NCI-H2081 treated with DMSO at 0.1 percent for 48 hours (cell line): ENCODE measurements at regions not wholly inside any gene's neighbourhood (a gene's known extent, or its start where the extent isn't known, plus 50 kb on each side); places are given as distances from the start of the nearest gene placed in this dataset.
"Not testable (repeated sequence)": the region's sequence is repeated elsewhere in the genome, so short reads cannot be mapped to it uniquely, and the experiment has no call there.

Experiments
- DNase-seq: peaks from one replicate; lab custom pipeline; 2025; lab: John Stamatoyannopoulos, UW

GRCh38 chr11:41713030-41713429, 253.6 kb upstream of the LRRC4C start:
- no peak for DNase-seq

- no peak for DNase-seq
These were observed 254.6 kb upstream of the LRRC4C start for GRCh38 chr11:41714101-41714500.

DNA sequence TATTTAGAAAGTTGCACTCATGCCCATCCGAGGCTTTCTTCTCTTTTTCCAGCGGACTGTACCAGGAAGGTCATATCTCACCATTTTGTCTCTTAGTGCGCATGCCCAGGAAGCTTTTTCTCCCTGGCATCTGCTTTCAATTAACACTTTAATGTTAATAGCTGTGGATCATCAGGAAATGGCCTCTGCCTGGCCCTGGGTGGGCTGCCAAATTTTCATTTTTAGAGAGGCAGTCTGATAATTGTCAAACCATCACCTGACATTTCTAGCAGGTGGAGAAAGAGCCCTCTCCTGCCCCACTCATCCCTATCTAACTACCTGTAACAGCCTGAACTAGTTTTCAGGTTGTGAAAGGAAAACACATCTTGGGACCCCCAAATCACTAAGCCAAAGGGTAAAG, 257.4 kb upstream of the LRRC4C start:
- no peak for DNase-seq

GRCh38 chr11:41720761-41721160, 261.3 kb upstream of the LRRC4C start:
- no peak for DNase-seq

- DNase-seq = not testable (repeated sequence)
These were observed 268.7 kb upstream of the LRRC4C start for GRCh38 chr11:41728161-41728560.

- no peak for DNase-seq
These were observed 315.8 kb upstream of the LRRC4C start for GRCh38 chr11:41775296-41775695.

DNA sequence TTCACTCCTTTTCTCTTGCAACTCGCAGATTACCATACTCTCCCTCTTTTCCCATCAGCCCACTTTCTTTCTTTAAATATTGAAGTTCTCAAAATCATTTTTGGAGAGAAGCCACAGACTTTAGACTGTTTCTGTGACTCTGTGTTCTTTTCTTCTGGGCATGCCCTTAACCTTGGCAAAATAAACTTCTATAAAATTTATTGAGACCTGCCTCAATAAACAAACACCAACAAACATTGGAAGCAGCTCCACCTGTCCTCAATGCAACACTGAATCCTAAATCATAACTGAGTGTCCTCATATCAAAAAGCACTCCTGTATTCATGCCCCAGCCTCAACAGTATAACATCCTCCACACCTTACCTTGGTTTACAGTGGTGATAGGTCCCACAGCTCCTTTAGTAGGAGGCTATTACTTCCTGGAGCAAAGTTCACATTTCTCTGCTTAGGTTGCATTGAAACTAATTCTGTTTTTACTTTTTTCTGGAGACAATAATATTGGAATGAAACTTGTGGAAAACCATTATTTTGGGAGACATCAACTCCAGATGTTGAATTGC, 320.0 kb upstream of the LRRC4C start:
- no peak for DNase-seq

DNA sequence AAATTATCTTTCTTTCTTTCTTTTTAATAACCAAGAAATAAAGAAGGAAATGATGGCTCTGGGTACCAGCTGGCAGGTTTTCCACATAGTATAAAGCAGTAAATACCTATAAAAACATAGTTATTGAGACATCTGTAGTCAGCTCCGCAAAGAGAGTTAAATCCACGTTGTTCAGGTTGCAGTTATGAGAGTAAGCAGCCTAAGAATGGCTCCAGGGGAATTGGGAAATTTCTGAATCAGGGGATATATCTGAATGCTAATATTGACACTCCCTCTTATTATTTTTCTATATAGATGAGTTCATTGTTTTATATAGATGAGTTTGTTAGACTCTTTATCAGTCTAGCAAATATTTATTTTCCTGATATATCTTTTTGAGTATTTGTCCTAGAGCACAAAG, 322.0 kb upstream of the LRRC4C start:
- no peak for DNase-seq

DNA sequence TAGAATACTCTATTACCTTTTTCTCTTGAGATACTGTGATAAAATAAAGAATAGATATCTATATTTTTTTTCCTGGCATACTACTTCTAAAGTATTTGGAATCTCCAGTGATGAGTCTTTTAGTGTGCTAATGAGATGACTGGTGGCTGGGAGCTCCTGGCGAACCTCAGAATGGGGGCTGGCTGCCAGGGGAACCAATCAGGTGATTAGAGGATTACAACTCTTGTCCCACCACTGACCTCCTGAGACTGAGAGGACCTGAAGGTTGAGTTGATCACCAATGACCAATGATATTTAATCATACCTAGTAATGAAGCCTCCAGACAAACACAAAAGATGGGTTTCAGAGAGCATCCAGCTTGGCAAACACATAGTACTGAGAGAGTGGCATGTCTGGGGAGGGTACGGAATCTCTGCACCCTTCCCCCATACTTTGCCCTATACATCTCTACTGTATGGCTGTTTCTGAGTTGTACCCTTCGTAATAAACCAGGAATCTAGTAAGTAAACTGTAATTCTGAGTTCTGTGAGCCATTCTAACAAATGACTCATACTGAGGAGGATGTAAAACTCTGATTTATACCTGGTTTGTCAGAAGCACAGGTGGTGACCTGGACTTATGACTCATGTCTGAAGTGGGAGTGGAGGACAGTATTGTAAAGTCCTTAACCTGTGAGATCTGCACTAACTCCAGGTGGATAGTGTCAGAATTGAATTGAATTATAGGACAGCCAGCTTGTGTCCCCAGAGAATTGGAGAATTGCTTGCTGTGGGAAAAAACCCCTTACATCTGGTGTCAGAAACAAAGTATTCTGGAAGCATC, 325.3 kb upstream of the LRRC4C start:
- no peak for DNase-seq

- DNase-seq = no peak
These were observed 326.6 kb upstream of the LRRC4C start for GRCh38 chr11:41786087-41786486.

- DNase-seq = no peak
These were observed 328.7 kb upstream of the LRRC4C start for GRCh38 chr11:41788177-41788576.

GRCh38 chr11:41789376-41789775, 329.9 kb upstream of the LRRC4C start:
- no peak for DNase-seq

- no peak for DNase-seq
These were observed 335.6 kb upstream of the LRRC4C start for GRCh38 chr11:41795004-41795403.

DNA sequence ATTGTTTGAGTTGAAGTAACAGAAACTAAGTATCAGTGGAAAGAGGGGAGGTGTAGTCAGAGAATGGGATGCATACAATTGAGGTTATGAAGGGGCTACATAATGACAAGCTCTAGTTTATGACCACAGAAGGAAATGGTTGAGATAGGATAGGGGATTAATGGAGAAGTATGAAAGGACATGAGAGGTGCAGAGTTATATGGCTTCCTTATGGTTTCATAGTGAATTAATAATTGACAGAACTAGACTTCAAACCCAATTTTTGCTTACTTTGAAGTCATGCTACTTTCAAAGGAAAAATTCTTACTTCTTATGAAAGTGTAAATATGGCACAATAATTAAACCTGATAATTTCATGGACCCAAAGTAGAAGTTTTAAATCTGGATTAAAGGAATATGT, 340.3 kb upstream of the LRRC4C start:
- no peak for DNase-seq

GRCh38 chr11:41803895-41804294, 344.4 kb upstream of the LRRC4C start:
- DNase-seq = no peak

- no peak for DNase-seq
These were observed 356.9 kb upstream of the LRRC4C start for GRCh38 chr11:41816396-41816795.

GRCh38 chr11:41824287-41824686, 364.8 kb upstream of the LRRC4C start:
- not testable (repeated sequence) for DNase-seq

GRCh38 chr11:41826085-41826484, 366.6 kb upstream of the LRRC4C start:
- no peak for DNase-seq

- no peak for DNase-seq
These were observed 377.0 kb upstream of the LRRC4C start for GRCh38 chr11:41836431-41836830.

DNA sequence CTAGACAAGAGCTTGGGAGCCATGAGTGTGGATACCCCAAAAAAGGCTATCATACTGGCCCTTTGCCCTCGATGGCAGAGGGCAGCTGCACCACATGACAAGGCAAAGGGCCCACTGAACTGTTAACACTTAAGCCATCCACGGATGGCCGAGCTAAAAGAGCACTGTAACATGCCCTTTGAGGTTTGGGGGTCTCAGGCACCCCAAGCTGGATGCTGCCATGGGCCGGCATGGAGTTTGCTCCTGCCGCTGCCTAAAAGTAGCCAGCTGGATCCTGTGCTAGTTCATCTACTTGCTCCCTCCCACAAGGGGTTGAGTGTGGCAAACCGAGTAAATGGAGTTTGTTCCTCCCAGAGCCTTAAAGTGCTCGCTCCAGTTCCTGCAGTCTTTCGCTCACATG, 383.2 kb upstream of the LRRC4C start:
- no peak for DNase-seq

- DNase-seq = no peak
These were observed 385.6 kb upstream of the LRRC4C start for GRCh38 chr11:41845066-41845465.

GRCh38 chr11:41848349-41848748, 388.9 kb upstream of the LRRC4C start:
- no peak for DNase-seq

DNA sequence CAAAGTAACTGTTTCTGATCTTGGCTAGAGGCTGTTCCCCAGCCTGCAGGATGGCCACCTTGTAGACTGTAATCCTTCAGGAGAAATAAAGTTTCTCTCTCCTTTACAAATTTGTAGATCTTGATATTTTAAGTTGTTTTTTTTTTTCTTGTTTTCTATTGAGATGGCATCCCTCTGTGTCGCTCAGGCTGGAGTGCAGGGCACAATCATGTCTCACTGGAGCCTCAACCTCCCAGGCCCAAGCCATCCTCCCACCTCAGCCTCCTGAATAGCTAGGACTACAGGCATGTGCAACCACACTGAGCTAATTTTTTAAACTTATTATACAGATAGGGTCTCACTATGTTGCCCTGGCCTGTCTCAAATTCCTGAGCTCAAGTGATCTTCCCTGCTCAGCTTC, 389.8 kb upstream of the LRRC4C start:
- no peak for DNase-seq

DNA sequence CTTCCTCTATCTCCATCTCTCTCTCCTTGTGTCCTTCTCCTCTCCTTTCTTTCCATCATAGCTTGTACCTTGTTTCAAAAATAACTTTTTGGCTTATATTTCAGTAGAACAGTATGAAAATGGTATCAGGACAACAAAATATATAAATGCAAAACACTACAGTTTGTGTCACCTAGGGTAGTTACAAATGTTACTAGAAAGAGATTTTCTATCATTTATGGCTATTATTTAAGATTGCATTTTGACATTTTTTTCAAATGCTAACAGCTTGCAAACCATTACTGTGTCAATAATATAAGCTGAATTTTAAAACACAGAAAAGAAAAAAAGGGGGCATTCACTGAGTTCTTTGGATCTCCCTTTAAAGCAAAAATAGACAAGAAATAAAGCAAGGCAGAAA, 392.3 kb upstream of the LRRC4C start:
- DNase-seq = no peak
